ENCODE measurements at regions not wholly inside any gene's neighbourhood (a gene's known extent, or its start where the extent isn't known, plus 50 kb on each side); places are given as distances from the start of the nearest gene placed in this dataset.

DNA sequence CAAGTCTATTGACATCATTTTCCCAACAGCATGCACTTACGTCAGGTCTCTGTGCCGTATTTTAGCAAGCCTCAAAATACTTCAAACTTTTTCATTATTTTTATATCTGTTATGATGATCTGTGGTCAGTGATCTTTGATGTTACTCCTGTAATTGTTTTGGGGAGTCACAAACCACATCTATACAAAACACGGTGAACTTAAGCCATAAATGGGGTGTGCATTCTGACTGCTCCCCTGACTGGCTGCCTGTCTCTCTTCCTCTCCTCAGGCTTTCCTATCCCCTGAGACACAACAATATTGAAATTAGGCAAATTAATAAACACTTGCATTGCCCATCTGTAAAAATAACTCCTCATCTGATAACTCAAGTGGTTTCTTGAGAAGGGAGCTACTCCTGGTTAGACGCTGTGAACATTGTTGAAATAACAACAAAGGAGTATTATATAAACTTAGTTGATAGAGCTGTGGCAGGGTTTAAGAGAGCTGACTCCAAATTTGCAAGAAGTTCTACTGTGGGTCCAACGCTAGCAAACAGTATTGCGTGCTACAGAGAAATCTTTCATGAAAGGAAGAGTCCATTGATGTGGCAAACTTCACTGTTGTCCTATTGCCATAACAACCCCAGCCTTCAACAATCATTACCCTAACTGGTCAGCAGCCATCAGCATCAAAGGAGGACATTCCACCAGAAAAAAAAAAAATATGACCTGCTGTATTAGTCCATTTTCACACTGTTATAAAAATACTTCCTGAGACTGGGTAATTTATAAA is 105.8 kb upstream of the DSCAM start:
- H3K36me3 ChIP-seq, result no peaks in the 10 kb centered on the region
- H3K4me3 ChIP-seq, result no peak overlapping the region
- H3K9me3 ChIP-seq, result no peaks in the 10 kb centered on the region
- no peak for DNase-seq
- H3K27me3 ChIP-seq, result peaks cover 8% of the 10 kb centered on the region

- no peak overlapping the region for H3K4me3 ChIP-seq
- no peaks in the 10 kb centered on the region for H3K36me3 ChIP-seq
- H3K9me3 ChIP-seq, result no peaks in the 10 kb centered on the region
- no peak for DNase-seq
- no peaks in the 10 kb centered on the region for H3K27me3 ChIP-seq
These were observed 117.7 kb upstream of the DSCAM start for GRCh38 chr21:40964691-40965090.

GRCh38 chr21:40967771-40968170 is 120.8 kb upstream of the DSCAM start:
- no peaks in the 10 kb centered on the region for H3K36me3 ChIP-seq
- no peak overlapping the region for H3K4me3 ChIP-seq
- peaks cover 3% of the 10 kb centered on the region; the same call in 1 of the 2 replicates for H3K27me3 ChIP-seq
- no peak for DNase-seq
- H3K9me3 ChIP-seq, result no peaks in the 10 kb centered on the region

GRCh38 chr21:40972151-40972550 is 125.2 kb upstream of the DSCAM start:
- Histone ChIP-seq H3K36me3 (no peaks in the 10 kb centered on the region), H3K27me3 (peaks cover 3% of the 10 kb centered on the region; the same call in 1 of the 2 replicates), H3K4me3 (no peak overlapping the region), H3K9me3 (no peaks in the 10 kb centered on the region)
- no peak for DNase-seq

GRCh38 chr21:40976198-40977109 is 129.5 kb upstream of the DSCAM start:
- no peak for DNase-seq
- Histone ChIP-seq H3K36me3 (no peaks in the 10 kb centered on the region), H3K27me3 (no peaks in the 10 kb centered on the region; the same call in 1 of the 2 replicates), H3K9me3 (peaks cover 6% of the 10 kb centered on the region; the same call in 1 of the 2 replicates), H3K4me3 (no peak overlapping the region)

- Histone ChIP-seq H3K9me3 (peaks cover 6% of the 10 kb centered on the region; the same call in 1 of the 2 replicates), H3K27me3 (peaks cover 3% of the 10 kb centered on the region; the same call in 1 of the 2 replicates), H3K36me3 (no peaks in the 10 kb centered on the region), H3K4me3 (no peak overlapping the region)
- no peak for DNase-seq
These were observed 138.4 kb upstream of the DSCAM start for GRCh38 chr21:40985370-40985769.

DNA sequence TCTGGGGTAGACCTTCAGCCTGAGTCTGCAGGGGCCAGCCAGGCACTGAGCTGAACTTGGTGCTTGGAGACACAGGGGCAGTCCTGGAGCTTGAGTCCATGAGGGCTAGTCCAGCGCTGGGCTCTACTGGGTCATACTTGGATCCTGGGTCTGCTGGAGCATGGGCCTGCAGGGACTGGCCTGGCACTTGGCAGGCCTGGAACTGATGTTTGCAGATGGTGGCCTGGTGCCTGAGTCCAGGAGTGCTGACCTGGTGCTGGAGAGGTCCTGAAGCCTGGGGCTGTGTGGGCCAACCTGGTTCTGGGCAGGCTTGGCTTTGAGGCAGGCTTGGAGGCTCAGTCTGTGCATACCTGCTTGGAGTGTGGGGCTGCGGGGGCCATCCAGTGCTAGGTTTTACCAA is 143.4 kb upstream of the DSCAM start:
- no peaks in the 10 kb centered on the region for H3K36me3 ChIP-seq
- DNase-seq, result no peak
- no peak overlapping the region for H3K4me3 ChIP-seq
- 0 out of 2 replicates have a peak, but pooled peaks cover 3% of the 10 kb centered on the region for H3K27me3 ChIP-seq
- no peaks in the 10 kb centered on the region for H3K9me3 ChIP-seq

- Histone ChIP-seq H3K27me3 (no peaks in the 10 kb centered on the region), H3K36me3 (no peaks in the 10 kb centered on the region), H3K4me3 (no peak overlapping the region), H3K9me3 (peaks cover 8% of the 10 kb centered on the region)
- no peak for DNase-seq
These were observed 150.9 kb upstream of the DSCAM start for GRCh38 chr21:40997831-40998230.

GRCh38 chr21:41000838-41001237 is 153.9 kb upstream of the DSCAM start:
- no peak for DNase-seq
- Histone ChIP-seq H3K9me3 (peaks cover 8% of the 10 kb centered on the region), H3K36me3 (no peaks in the 10 kb centered on the region), H3K4me3 (no peak overlapping the region), H3K27me3 (no peaks in the 10 kb centered on the region)

DNA sequence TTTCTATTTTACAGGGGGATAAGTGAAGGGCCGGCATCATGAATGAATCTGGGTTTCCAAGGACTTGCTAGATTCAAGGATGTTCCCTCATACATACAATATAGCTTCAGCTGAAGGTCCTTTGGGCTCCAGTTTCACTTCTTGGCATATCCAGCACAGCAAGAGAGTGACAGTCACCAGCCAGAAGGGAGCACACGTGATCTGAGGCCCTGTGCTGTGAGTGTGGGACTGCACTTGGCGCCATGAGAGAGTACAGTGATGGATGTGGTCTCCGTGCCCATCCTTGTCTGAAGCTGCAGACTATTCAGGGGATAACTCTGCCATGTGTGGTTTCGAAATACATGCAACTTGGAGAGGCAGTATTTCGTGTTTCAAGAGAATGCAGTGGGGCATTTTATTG is 159.7 kb upstream of the DSCAM start:
- no peak for DNase-seq
- H3K4me3 ChIP-seq, result no peak overlapping the region
- no peaks in the 10 kb centered on the region for H3K9me3 ChIP-seq
- no peaks in the 10 kb centered on the region for H3K36me3 ChIP-seq
- peaks cover 7% of the 10 kb centered on the region; the same call in 1 of the 2 replicates for H3K27me3 ChIP-seq

- Histone ChIP-seq H3K27me3 (peaks cover 7% of the 10 kb centered on the region; the same call in 1 of the 2 replicates), H3K4me3 (no peak overlapping the region), H3K36me3 (no peaks in the 10 kb centered on the region), H3K9me3 (no peaks in the 10 kb centered on the region)
- no peak for DNase-seq
These were observed 159.6 kb upstream of the BACE2 start for GRCh38 chr21:41008351-41008750.

- DNase-seq, result no peak
These were observed 159.0 kb upstream of the BACE2 start for GRCh38 chr21:41008974-41009373.

GRCh38 chr21:41009398-41010100 is 158.4 kb upstream of the BACE2 start:
- peaks cover 7% of the 10 kb centered on the region; the same call in 1 of the 2 replicates for H3K27me3 ChIP-seq
- no peaks in the 10 kb centered on the region for H3K36me3 ChIP-seq
- H3K9me3 ChIP-seq, result no peaks in the 10 kb centered on the region
- no peak overlapping the region for H3K4me3 ChIP-seq
- no peak for DNase-seq

More at GRCh38 chr21:41008974-41009373, 159.0 kb upstream of the BACE2 start:
- Histone ChIP-seq H3K27me3 (peaks cover 7% of the 10 kb centered on the region; the same call in 1 of the 2 replicates), H3K4me3 (no peak overlapping the region), H3K9me3 (no peaks in the 10 kb centered on the region), H3K36me3 (no peaks in the 10 kb centered on the region)

DNA sequence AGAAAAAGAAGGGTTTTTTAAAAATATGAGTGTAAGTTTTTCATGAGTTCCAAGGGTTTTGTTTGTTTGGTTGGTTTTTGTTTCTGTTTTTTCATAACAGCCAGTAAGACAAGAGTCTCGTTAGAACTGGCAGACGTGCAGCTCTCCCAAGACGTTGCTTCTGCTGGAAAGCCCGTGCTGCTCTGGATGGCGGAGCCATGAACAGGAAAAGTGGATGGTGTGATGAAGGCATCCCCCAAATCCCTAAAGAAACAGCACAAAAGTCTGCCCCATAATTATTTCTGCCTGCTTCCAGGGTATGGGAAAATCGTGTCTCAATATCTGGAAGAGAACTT is 157.9 kb upstream of the BACE2 start:
- H3K27me3 ChIP-seq, result peaks cover 7% of the 10 kb centered on the region; the same call in 1 of the 2 replicates
- H3K4me3 ChIP-seq, result no peak overlapping the region
- H3K9me3 ChIP-seq, result no peaks in the 10 kb centered on the region
- no peak for DNase-seq
- no peaks in the 10 kb centered on the region for H3K36me3 ChIP-seq

- no peaks in the 10 kb centered on the region for H3K9me3 ChIP-seq
- H3K4me3 ChIP-seq, result no peak overlapping the region
- no peaks in the 10 kb centered on the region for H3K36me3 ChIP-seq
- no peak for DNase-seq
- peaks cover 7% of the 10 kb centered on the region; the same call in 1 of the 2 replicates for H3K27me3 ChIP-seq
These were observed 156.7 kb upstream of the BACE2 start for GRCh38 chr21:41011098-41011731.

GRCh38 chr21:41011951-41012366 is 156.0 kb upstream of the BACE2 start:
- peaks cover 7% of the 10 kb centered on the region; the same call in 1 of the 2 replicates for H3K27me3 ChIP-seq
- H3K36me3 ChIP-seq, result no peaks in the 10 kb centered on the region
- H3K4me3 ChIP-seq, result no peak overlapping the region
- DNase-seq, result no peak
- no peaks in the 10 kb centered on the region for H3K9me3 ChIP-seq
